ENCODE measurements at regions not wholly inside any gene's neighbourhood (a gene's known extent, or its start where the extent isn't known, plus 50 kb on each side); places are given as distances from the start of the nearest gene placed in this dataset.

- Histone ChIP-seq H3K4me1 (no peaks in the 10 kb centered on the region), H3K27ac (no peak overlapping the region), H3K27me3 (replicated peaks in 1 of 7) (no peaks in the 10 kb centered on the region), H3K9me3 (no peaks in the 10 kb centered on the region), H3K36me3 (no peaks in the 10 kb centered on the region), H3K4me3 (no peak overlapping the region)
- intact Hi-C loops (cut with DNase I; ENCODE audit: low total_unique reads), result no loop called here
- TF ChIP-seq POLR2AphosphoS5 (IDR thresholded peaks at IDR 0.05) (no peak), CTCF (IDR thresholded peaks at IDR 0.05 in 8 of 11, conservative IDR thresholded peaks at IDR 0.05 in 3 of 11) (no peak), POLR2A (IDR thresholded peaks at IDR 0.05) (no peak)
- DNase-seq, result no peak
- 54 to 77% (median 64%) methylated on average over 2 of the region's 2 CpGs for WGBS, 5 donors
These were observed 395.8 kb upstream of the FBXO33 start for GRCh38 chr14:39827901-39828655.

- WGBS, 5 donors, result 54 to 79% (median 59%) methylated on average over 3 of the region's 3 CpGs
- no peak for TF ChIP-seq CTCF (IDR thresholded peaks at IDR 0.05 in 8 of 11, conservative IDR thresholded peaks at IDR 0.05 in 3 of 11)
- no peak for TF ChIP-seq POLR2A (IDR thresholded peaks at IDR 0.05)
- TF ChIP-seq POLR2AphosphoS5 (IDR thresholded peaks at IDR 0.05), result no peak
- H3K9me3 ChIP-seq, result no peaks in the 10 kb centered on the region
- no peak for DNase-seq
- no peaks in the 10 kb centered on the region for H3K27me3 ChIP-seq (replicated peaks in 1 of 7)
- H3K4me1 ChIP-seq, result no peaks in the 10 kb centered on the region
- no peak overlapping the region for H3K4me3 ChIP-seq
- no peaks in the 10 kb centered on the region for H3K36me3 ChIP-seq
- intact Hi-C loops (cut with DNase I; ENCODE audit: low total_unique reads), result no loop called here
- no peak overlapping the region for H3K27ac ChIP-seq
These were observed 380.5 kb upstream of the FBXO33 start for GRCh38 chr14:39812532-39813320.

- Histone ChIP-seq H3K27me3 (replicated peaks in 1 of 7) (no peaks in the 10 kb centered on the region), H3K4me1 (no peaks in the 10 kb centered on the region), H3K36me3 (no peaks in the 10 kb centered on the region), H3K9me3 (no peaks in the 10 kb centered on the region), H3K4me3 (no peak overlapping the region), H3K27ac (no peak overlapping the region)
- WGBS, 5 donors, result 80 to 86% (median 80%) methylated on average over 3 of the region's 3 CpGs
- TF ChIP-seq POLR2AphosphoS5 (IDR thresholded peaks at IDR 0.05), result no peak
- no peak for TF ChIP-seq CTCF (IDR thresholded peaks at IDR 0.05 in 8 of 11, conservative IDR thresholded peaks at IDR 0.05 in 3 of 11)
- DNase-seq, result no peak
- intact Hi-C loops (cut with DNase I; ENCODE audit: low total_unique reads), result no loop called here
These were observed 375.0 kb upstream of the FBXO33 start for GRCh38 chr14:39807271-39807670.

GRCh38 chr14:39784461-39784860, 352.2 kb upstream of the FBXO33 start:
- intact Hi-C loops (cut with DNase I; ENCODE audit: low total_unique reads), result no loop called here
- 54 to 70% (median 64%) methylated on average over 1 of the region's 1 CpG for WGBS, 5 donors
- no peaks in the 10 kb centered on the region for H3K27me3 ChIP-seq (replicated peaks in 1 of 7)
- TF ChIP-seq POLR2A (IDR thresholded peaks at IDR 0.05) (no peak), POLR2AphosphoS5 (IDR thresholded peaks at IDR 0.05) (no peak), CTCF (IDR thresholded peaks at IDR 0.05 in 8 of 11, conservative IDR thresholded peaks at IDR 0.05 in 3 of 11) (no peak)
- H3K27ac ChIP-seq, result no peak overlapping the region
- H3K4me3 ChIP-seq, result no peak overlapping the region
- H3K9me3 ChIP-seq, result no peaks in the 10 kb centered on the region
- no peaks in the 10 kb centered on the region for H3K36me3 ChIP-seq
- no peaks in the 10 kb centered on the region for H3K4me1 ChIP-seq
- no peak for DNase-seq
